GM12874 (cell line): ENCODE measurements at regions not wholly inside any gene's neighbourhood (a gene's known extent, or its start where the extent isn't known, plus 50 kb on each side); places are given as distances from the start of the nearest gene placed in this dataset.

Experiments used
- CTCF ChIP-seq: IDR thresholded peaks from 2 replicates; pipeline ENCODE4 v1.5.1; 2011; ENCODE audit warnings: low read depth, mild to moderate bottlenecking, control low read depth, low read length, moderate library complexity; ENCODE audit not compliant: insufficient read depth

DNA sequence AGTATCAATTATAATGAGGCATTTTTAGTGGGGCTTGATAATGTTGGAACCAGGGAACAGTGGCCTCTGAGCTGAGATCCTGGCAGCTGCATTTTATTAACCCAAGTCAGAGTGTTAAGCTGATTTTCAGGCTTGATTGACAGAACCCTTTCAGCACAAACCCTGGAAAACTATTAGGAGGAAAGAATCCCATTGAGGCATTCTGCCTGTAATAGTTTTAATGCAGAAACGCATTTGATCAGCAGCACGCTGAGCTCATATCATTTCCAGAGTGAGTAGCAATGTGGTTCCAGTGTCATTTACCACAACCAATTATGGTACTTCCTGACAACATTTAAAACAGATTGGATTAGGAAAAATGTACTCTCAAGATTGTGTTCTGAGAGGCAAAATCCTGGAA is 78.3 kb upstream of the BARHL2 start:
- TF ChIP-seq CTCF, result no peak

- no peak for TF ChIP-seq CTCF
Measured at GRCh38 chr1:90786709-90787108, 69.6 kb upstream of the BARHL2 start.

- TF ChIP-seq CTCF, result no peak
Measured at GRCh38 chr1:90784186-90784847, 67.2 kb upstream of the BARHL2 start.

DNA sequence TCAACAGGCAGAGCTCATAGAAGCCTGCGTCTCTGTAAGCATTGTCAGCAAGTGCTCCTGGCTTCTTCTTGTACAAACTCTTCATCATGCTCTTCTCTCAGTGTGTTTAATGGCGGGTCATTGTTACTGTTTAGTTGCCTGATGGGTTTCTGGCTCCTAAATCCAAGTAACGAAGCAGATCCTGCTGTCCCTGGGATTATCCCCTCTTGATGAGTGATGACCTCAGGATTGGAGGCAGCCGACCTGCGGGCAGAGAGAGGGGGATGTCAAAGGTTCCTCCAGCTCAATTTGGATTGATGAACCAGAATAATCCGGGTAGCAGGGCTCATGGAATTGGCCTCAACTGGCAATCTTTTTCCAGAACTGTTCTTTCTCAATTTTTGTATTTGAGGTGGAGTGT is 66.1 kb upstream of the BARHL2 start:
- no peak for TF ChIP-seq CTCF

- TF ChIP-seq CTCF, result no peak
Measured at GRCh38 chr1:90782046-90782445, 64.9 kb upstream of the BARHL2 start.

DNA sequence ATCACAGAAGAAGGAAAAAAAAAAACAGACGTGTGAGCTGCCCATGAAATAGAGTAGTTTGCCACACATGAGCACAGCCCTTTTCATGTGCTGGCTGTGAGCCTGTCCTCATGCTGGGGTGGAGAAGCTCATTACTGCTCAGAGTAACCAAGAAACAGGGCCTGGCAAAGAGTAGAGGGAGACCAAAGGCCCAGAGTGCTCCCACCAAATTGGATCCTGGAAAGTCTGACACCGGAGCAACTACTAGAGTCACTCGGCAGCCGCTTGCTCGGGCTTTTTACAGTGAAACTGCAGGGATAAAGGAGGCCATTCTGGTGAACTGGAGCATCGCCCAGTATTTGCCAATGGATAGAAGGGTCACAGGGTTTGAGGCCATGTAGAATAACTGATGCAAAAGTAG is 64.4 kb upstream of the BARHL2 start:
- TF ChIP-seq CTCF, result no peak

- no peak for TF ChIP-seq CTCF
Measured at GRCh38 chr1:90780981-90781380, 63.9 kb upstream of the BARHL2 start.
